Lung (tissue), 11 donors: ENCODE measurements at regions not wholly inside any gene's neighbourhood (a gene's known extent, or its start where the extent isn't known, plus 50 kb on each side); places are given as distances from the start of the nearest gene placed in this dataset.
A peak's percentile ranks its signal among the peaks of the same experiment; 100 is the strongest.

Experiments
- ATAC-seq: fragments of 200-7000 bp; cut with Tn5 transposase; one replicate; pipeline ENCODE4 v1.9.1; 2020; ENCODE audit warnings: moderate number of reproducible peaks; ENCODE audit not compliant: insufficient read depth, low FRiP score
- DNase-seq, 3 donors: peaks; one replicate each; pipeline ENCODE4 v3.0.0-alpha.2; 2013 to 2017
- H3K27ac ChIP-seq, 2 donors: one replicate each; pipeline ENCODE4 v1.5.1; 2013; ENCODE audit warnings: mild to moderate bottlenecking in 2 of 2, moderate library complexity in 2 of 2, control low read depth in 1 of 2, inconsistent platforms in 1 of 2, low read depth in 1 of 2, low read length in 1 of 2
- H3K27me3 ChIP-seq, 3 donors: one replicate each; pipeline ENCODE4 v1.5.1; 2013; ENCODE audit warnings: low read length in 2 of 3; ENCODE audit not compliant: control insufficient read depth in 3 of 3, insufficient read depth in 3 of 3
- H3K36me3 ChIP-seq, 4 donors: one replicate each; pipeline ENCODE4 v1.5.1; 2013; ENCODE audit warnings: low read length in 4 of 4, mild to moderate bottlenecking in 1 of 4, moderate library complexity in 1 of 4; ENCODE audit not compliant: control insufficient read depth in 4 of 4, insufficient read depth in 4 of 4
- H3K4me1 ChIP-seq, 5 donors: one replicate each; pipeline ENCODE4 v1.5.1; 2013; ENCODE audit warnings: low read length in 5 of 5, mild to moderate bottlenecking in 2 of 5, moderate library complexity in 1 of 5; ENCODE audit not compliant: control insufficient read depth in 5 of 5, insufficient read depth in 5 of 5
- H3K4me3 ChIP-seq: one replicate; pipeline ENCODE4 v1.5.1; 2013; ENCODE audit warnings: mild to moderate bottlenecking, control low read depth, moderate library complexity
- H3K9ac ChIP-seq, 2 donors: one replicate each; pipeline ENCODE4 v1.5.1; 2013; ENCODE audit warnings: low read length in 2 of 2, control low read depth in 1 of 2; ENCODE audit not compliant: insufficient read depth in 1 of 2
- H3K9me3 ChIP-seq, 4 donors: one replicate each; pipeline ENCODE4 v1.5.1; 2013; ENCODE audit warnings: low read length in 3 of 4, mild to moderate bottlenecking in 1 of 4, moderate library complexity in 1 of 4; ENCODE audit not compliant: control insufficient read depth in 4 of 4, insufficient read depth in 3 of 4
- CTCF ChIP-seq: IDR thresholded peaks from 2 replicates; pipeline ENCODE4 v1.5.1; 2012; ENCODE audit warnings: mild to moderate bottlenecking; ENCODE audit errors: control extremely low read depth, extremely low read depth
- WGBS, 2 donors: extraction: QIAGEN DNeasy Blood & Tissue Kit; methylation state at CpG; one replicate each; pipeline ENCODE4 v1.1.7; 2013; 5-methylcytosine and 5-hydroxymethylcytosine counted together
- donor health status: control.
- donor health status: control.
- donor health status: Bipolar disorder and iron deficiency.
- donor health status: healthy.
- donor health status: DM: yes; HTN: yes; CAD: no.

DNA sequence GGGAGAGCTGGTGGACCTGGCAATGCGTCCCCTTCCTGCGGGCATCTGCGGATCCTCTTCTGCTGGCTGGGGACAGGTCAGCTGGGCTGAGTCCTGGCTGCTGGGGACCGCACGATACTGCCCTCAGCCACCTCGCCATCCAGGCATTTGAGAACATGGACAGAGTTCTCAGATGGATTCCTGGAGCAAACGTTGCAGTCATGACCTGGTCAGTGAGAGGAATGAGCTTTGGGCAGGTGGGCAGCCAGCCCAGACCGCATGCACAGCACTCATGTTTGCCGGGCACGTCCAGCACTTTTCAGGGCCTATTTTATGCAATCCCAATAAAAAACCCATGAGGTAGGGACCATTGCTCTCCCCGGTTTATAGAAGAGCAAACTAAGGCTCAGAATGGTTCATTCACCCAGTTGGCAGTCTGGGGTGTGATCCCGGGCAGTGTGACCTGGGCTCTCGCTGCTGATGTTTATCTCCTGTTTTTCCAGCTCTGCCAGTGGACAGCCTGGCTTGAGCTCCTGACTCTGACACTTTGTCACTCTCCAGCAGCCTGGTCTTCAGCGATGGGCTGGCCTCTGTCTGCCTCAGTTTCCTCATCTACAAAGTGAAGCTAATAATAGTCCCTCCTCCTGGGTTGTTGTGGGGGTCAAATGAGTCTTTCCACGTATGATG, 294.7 kb downstream of the IRF8 start:
- ATAC-seq (no peak), DNase-seq (no peak)
- TF ChIP-seq CTCF, result no peak
- H3K9me3 ChIP-seq, result no peaks in the 10 kb centered on the region
- peak overlapping the region in 1 of 2 donors; percentile 80 for H3K27ac ChIP-seq
- H3K9ac ChIP-seq, result no peak overlapping the region
- H3K36me3 ChIP-seq, result no peaks in the 10 kb centered on the region
- 66 to 73% methylated on average over 15 of the region's 15 CpGs for WGBS, 2 donors
- peaks cover 0 to 15% (median 0%) of the 10 kb centered on the region in 5 donors for H3K4me1 ChIP-seq
- H3K27me3 ChIP-seq, result peaks cover 0 to 41% (median 7%) of the 10 kb centered on the region in 3 donors
- H3K4me3 ChIP-seq, result no peak overlapping the region

GRCh38 chr16:86195863-86196630, 297.1 kb downstream of the IRF8 start:
- Histone ChIP-seq H3K9ac (no peak overlapping the region), H3K4me3 (no peak overlapping the region)
- no peak for ATAC-seq

DNA sequence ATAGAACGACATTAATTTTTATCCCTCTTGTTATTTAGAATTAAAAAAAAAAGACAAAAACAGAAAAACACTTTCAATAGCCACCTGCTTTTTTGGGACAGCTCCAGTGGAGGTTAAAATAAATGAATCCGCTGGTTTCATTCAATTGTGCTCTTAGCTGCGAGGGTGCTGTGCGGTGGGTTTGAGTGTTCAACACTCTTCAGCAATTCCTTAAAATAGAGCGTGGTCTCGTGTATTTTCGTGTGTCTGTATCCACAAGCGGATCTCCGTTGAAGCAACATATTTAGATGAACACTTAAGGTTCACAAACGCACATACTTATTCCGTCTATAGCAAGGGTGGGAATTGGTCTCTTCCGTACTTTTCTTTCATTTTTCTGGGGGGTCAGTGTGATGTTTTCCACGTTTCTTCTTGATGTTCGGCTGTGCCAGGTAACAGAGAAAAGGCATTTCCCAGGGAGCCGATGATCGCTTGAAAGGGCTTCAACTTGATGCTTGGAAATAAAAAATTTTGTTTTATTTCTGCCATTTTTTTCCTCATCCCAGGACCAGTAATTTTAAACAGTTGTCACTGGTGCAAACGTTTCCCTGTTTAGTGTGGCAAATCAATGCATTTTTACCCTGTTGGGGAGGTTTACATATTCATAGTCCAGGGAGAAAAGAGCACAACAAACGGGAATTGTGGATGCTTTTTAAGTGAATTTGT, 297.9 kb downstream of the IRF8 start:
- Histone ChIP-seq H3K9me3 (no peaks in the 10 kb centered on the region), H3K4me3 (no peak overlapping the region), H3K9ac (no peak overlapping the region), H3K36me3 (no peaks in the 10 kb centered on the region), H3K4me1 (peaks cover 0 to 30% (median 3%) of the 10 kb centered on the region in 5 donors), H3K27ac (peak overlapping the region in 1 of 2 donors; percentile 79), H3K27me3 (peaks cover 0 to 51% (median 6%) of the 10 kb centered on the region in 3 donors)
- ATAC-seq (no peak), DNase-seq (no peak)
- 73 to 74% methylated on average over 18 of the region's 18 CpGs for WGBS, 2 donors
- TF ChIP-seq CTCF, result no peak

More at GRCh38 chr16:86195863-86196630, 297.1 kb downstream of the IRF8 start:
- Histone ChIP-seq H3K27me3 (peaks cover 0 to 50% (median 7%) of the 10 kb centered on the region in 3 donors), H3K36me3 (no peaks in the 10 kb centered on the region), H3K27ac (peak overlapping the region in 1 of 2 donors; percentile 90), H3K9me3 (no peaks in the 10 kb centered on the region), H3K4me1 (peaks cover 0 to 33% (median 3%) of the 10 kb centered on the region in 5 donors)
- TF ChIP-seq CTCF, result no peak
- 47 to 55% methylated on average over 22 of the region's 22 CpGs for WGBS, 2 donors
- DNase-seq, result peak in 2 of 3 donors; percentile 37 to 43
